HG03342 (cell line): ENCODE measurements at regions not wholly inside any gene's neighbourhood (a gene's known extent, or its start where the extent isn't known, plus 50 kb on each side); places are given as distances from the start of the nearest gene placed in this dataset.
A peak's percentile ranks its signal among the peaks of the same experiment; 100 is the strongest.
"Not testable (repeated sequence)": the region's sequence is repeated elsewhere in the genome, so short reads cannot be mapped to it uniquely, and the experiment has no call there.

Experiments used
- ATAC-seq: cut with Tn5 transposase; IDR thresholded peaks from one replicate; pipeline ENCODE4 v1.9.1; 2021; ENCODE audit warnings: mild to moderate bottlenecking, moderate library complexity; ENCODE audit not compliant: unreplicated experiment

- not testable (repeated sequence) for ATAC-seq
Measured at GRCh38 chr5:34261020-34261419, 218.0 kb upstream of the C1QTNF3 start.

- not testable (repeated sequence) for ATAC-seq
Measured at GRCh38 chr5:34266151-34266550, 223.1 kb upstream of the C1QTNF3 start.

- not testable (repeated sequence) for ATAC-seq
Measured at GRCh38 chr5:34296759-34297158, 253.7 kb upstream of the C1QTNF3 start.

GRCh38 chr5:34329201-34329600 is 286.2 kb upstream of the C1QTNF3 start:
- ATAC-seq: not testable (repeated sequence)

GRCh38 chr5:34329611-34330108 is 286.6 kb upstream of the C1QTNF3 start:
- not testable (repeated sequence) for ATAC-seq

- ATAC-seq: not testable (repeated sequence)
Measured at GRCh38 chr5:34331928-34332454, 289.0 kb upstream of the C1QTNF3 start.

- not testable (repeated sequence) for ATAC-seq
Measured at GRCh38 chr5:34339408-34340001, 296.5 kb upstream of the C1QTNF3 start.

- not testable (repeated sequence) for ATAC-seq
Measured at GRCh38 chr5:34354440-34354839, 301.7 kb upstream of the RAI14 start.

- not testable (repeated sequence) for ATAC-seq
Measured at GRCh38 chr5:34371417-34371816, 284.7 kb upstream of the RAI14 start.

- not testable (repeated sequence) for ATAC-seq
Measured at GRCh38 chr5:34371817-34372216, 284.3 kb upstream of the RAI14 start.

- not testable (repeated sequence) for ATAC-seq
Measured at GRCh38 chr5:34372739-34373138, 283.4 kb upstream of the RAI14 start.

GRCh38 chr5:34377651-34378050 is 278.5 kb upstream of the RAI14 start:
- ATAC-seq: not testable (repeated sequence)

- not testable (repeated sequence) for ATAC-seq
Measured at GRCh38 chr5:34378498-34378897, 277.6 kb upstream of the RAI14 start.

GRCh38 chr5:34388754-34389153 is 267.4 kb upstream of the RAI14 start:
- ATAC-seq: not testable (repeated sequence)

GRCh38 chr5:34409373-34409772 is 246.8 kb upstream of the RAI14 start:
- no peak for ATAC-seq

GRCh38 chr5:34410411-34411139 is 245.6 kb upstream of the RAI14 start:
- no peak for ATAC-seq

GRCh38 chr5:34411470-34412346 is 244.4 kb upstream of the RAI14 start:
- no peak for ATAC-seq

GRCh38 chr5:34412736-34413135 is 243.4 kb upstream of the RAI14 start:
- ATAC-seq: no peak

GRCh38 chr5:34415559-34416198 is 240.4 kb upstream of the RAI14 start:
- peak; percentile 99 for ATAC-seq

GRCh38 chr5:34416501-34417008 is 239.6 kb upstream of the RAI14 start:
- no peak for ATAC-seq
